Astrocyte of the hippocampus (primary cell): ENCODE measurements at regions not wholly inside any gene's neighbourhood (a gene's known extent, or its start where the extent isn't known, plus 50 kb on each side); places are given as distances from the start of the nearest gene placed in this dataset.
"Not testable (repeated sequence)": the region's sequence is repeated elsewhere in the genome, so short reads cannot be mapped to it uniquely, and the experiment has no call there.

Source experiments
- DNase-seq: peaks from one replicate; pipeline ENCODE4 v3.0.0; 2011; ENCODE audit warnings: low read depth, low spot score

GRCh38 chr3:74054566-74054965, 429.8 kb upstream of the PDZRN3 start:
- DNase-seq, result no peak

GRCh38 chr3:74053970-74054516, 429.3 kb upstream of the PDZRN3 start:
- no peak for DNase-seq

GRCh38 chr3:74049444-74049843, 424.7 kb upstream of the PDZRN3 start:
- DNase-seq, result no peak

GRCh38 chr3:74048699-74049098, 424.0 kb upstream of the PDZRN3 start:
- DNase-seq, result peak; percentile 46

GRCh38 chr3:74045000-74045399, 420.3 kb upstream of the PDZRN3 start:
- DNase-seq, result no peak

GRCh38 chr3:74041068-74041675, 416.4 kb upstream of the PDZRN3 start:
- DNase-seq, result no peak

GRCh38 chr3:74039105-74039504, 414.4 kb upstream of the PDZRN3 start:
- no peak for DNase-seq

GRCh38 chr3:74036568-74036967, 411.8 kb upstream of the PDZRN3 start:
- no peak for DNase-seq

- DNase-seq, result no peak
Measured at GRCh38 chr3:74036102-74036501, 411.4 kb upstream of the PDZRN3 start.

GRCh38 chr3:74033806-74034205, 409.1 kb upstream of the PDZRN3 start:
- no peak for DNase-seq

GRCh38 chr3:74033381-74033780, 408.6 kb upstream of the PDZRN3 start:
- no peak for DNase-seq

- no peak for DNase-seq
Measured at GRCh38 chr3:74027121-74027520, 402.4 kb upstream of the PDZRN3 start.

- DNase-seq, result no peak
Measured at GRCh38 chr3:74023395-74023794, 398.7 kb upstream of the PDZRN3 start.

- DNase-seq, result no peak
Measured at GRCh38 chr3:74021449-74021848, 396.7 kb upstream of the PDZRN3 start.

GRCh38 chr3:74009961-74010844, 385.5 kb upstream of the PDZRN3 start:
- DNase-seq, result no peak

- no peak for DNase-seq
Measured at GRCh38 chr3:74004386-74004785, 379.6 kb upstream of the PDZRN3 start.

- no peak for DNase-seq
Measured at GRCh38 chr3:74003734-74004133, 379.0 kb upstream of the PDZRN3 start.

- DNase-seq, result no peak
Measured at GRCh38 chr3:74001436-74001835, 376.7 kb upstream of the PDZRN3 start.

GRCh38 chr3:74000725-74001124, 376.0 kb upstream of the PDZRN3 start:
- peak; percentile 41 for DNase-seq

- peak; percentile 56 for DNase-seq
Measured at GRCh38 chr3:73999501-73999900, 374.8 kb upstream of the PDZRN3 start.

- not testable (repeated sequence) for DNase-seq
Measured at GRCh38 chr3:73990691-73991090, 365.9 kb upstream of the PDZRN3 start.

GRCh38 chr3:73966733-73967132, 342.0 kb upstream of the PDZRN3 start:
- DNase-seq, result peak; percentile 3

GRCh38 chr3:73964818-73965217, 340.1 kb upstream of the PDZRN3 start:
- DNase-seq, result no peak
